ENCODE measurements at regions not wholly inside any gene's neighbourhood (a gene's known extent, or its start where the extent isn't known, plus 50 kb on each side); places are given as distances from the start of the nearest gene placed in this dataset.

GRCh38 chr2:120963997-120964705 is 228.5 kb downstream of the GLI2 start:
- TF ChIP-seq, protein P1, sequence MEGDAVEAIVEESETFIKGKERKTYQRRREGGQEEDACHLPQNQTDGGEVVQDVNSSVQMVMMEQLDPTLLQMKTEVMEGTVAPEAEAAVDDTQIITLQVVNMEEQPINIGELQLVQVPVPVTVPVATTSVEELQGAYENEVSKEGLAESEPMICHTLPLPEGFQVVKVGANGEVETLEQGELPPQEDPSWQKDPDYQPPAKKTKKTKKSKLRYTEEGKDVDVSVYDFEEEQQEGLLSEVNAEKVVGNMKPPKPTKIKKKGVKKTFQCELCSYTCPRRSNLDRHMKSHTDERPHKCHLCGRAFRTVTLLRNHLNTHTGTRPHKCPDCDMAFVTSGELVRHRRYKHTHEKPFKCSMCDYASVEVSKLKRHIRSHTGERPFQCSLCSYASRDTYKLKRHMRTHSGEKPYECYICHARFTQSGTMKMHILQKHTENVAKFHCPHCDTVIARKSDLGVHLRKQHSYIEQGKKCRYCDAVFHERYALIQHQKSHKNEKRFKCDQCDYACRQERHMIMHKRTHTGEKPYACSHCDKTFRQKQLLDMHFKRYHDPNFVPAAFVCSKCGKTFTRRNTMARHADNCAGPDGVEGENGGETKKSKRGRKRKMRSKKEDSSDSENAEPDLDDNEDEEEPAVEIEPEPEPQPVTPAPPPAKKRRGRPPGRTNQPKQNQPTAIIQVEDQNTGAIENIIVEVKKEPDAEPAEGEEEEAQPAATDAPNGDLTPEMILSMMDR (IDR thresholded peaks at IDR 0.05; ENCODE audit: poor library complexity, severe bottlenecking), result no peak
- no peak for TF ChIP-seq REST (IDR thresholded peaks at IDR 0.05; ENCODE audit: borderline replicate concordance)

Measured in neural cell (in vitro differentiated cells).